ENCODE measurements at regions not wholly inside any gene's neighbourhood (a gene's known extent, or its start where the extent isn't known, plus 50 kb on each side); places are given as distances from the start of the nearest gene placed in this dataset.

DNA sequence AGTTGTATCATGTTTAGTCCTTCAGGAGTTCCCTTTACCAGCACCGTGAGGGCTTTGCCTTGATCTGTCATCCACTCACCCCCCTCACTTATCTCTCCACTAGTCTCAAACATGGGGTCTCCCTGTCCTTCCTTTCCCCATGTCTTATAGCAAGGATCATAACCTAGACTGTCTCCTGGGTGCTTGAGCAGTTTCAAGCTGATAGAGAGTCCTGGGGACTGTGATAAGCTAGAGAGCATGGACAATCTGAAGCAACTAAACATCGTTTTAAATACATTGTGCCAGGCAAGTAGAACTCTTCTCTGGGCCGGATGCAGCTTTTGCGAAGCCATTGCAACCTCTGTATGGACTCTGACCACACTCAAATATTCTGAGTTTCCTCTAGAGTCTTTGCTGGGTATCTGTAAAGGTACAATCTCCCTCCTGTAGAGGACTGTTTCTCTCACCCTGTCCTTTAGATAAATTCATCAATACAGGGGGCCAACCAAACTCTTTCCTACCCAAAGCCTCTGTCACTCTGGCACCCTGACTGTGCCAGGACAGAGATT, 684.6 kb upstream of the NR2F2 start:
- H3K9me2 ChIP-seq (ENCODE audit: low read depth, low read length) = no peaks in the 10 kb centered on the region
- H3K4me1 ChIP-seq (ENCODE audit: insufficient read depth, low read length, severe bottlenecking) = no peaks in the 10 kb centered on the region
- no peak overlapping the region for H3K9ac ChIP-seq (ENCODE audit: low read length)
- no peak overlapping the region for H2AFZ ChIP-seq (ENCODE audit: low read length)
- no peak overlapping the region for H3K4me3 ChIP-seq (ENCODE audit: low read depth, low read length, poor library complexity, severe bottlenecking)
- H3K36me3 ChIP-seq (ENCODE audit: insufficient read depth, low read length) = no peaks in the 10 kb centered on the region
- no peaks in the 10 kb centered on the region for H3K79me2 ChIP-seq (ENCODE audit: insufficient read depth, low read length)
- no peaks in the 10 kb centered on the region for H3K27me3 ChIP-seq (ENCODE audit: insufficient read depth, low read length)
- H3K9me3 ChIP-seq (ENCODE audit: low read length) = no peaks in the 10 kb centered on the region
- TF ChIP-seq EZH2 (IDR thresholded peaks at IDR 0.05; ENCODE audit: borderline replicate concordance, low read length) (no peak), CTCF (IDR thresholded peaks at IDR 0.05; ENCODE audit: low read length) (no peak)
- H3K4me2 ChIP-seq (ENCODE audit: low read length) = no peak overlapping the region
- no peaks in the 10 kb centered on the region for H3F3A ChIP-seq (ENCODE audit: insufficient read depth, low read length)
- no peak overlapping the region for H3K27ac ChIP-seq (ENCODE audit: low read depth, low read length, poor library complexity, severe bottlenecking)
- no peaks in the 10 kb centered on the region for H4K20me1 ChIP-seq (ENCODE audit: insufficient read depth, low read length)

DNA sequence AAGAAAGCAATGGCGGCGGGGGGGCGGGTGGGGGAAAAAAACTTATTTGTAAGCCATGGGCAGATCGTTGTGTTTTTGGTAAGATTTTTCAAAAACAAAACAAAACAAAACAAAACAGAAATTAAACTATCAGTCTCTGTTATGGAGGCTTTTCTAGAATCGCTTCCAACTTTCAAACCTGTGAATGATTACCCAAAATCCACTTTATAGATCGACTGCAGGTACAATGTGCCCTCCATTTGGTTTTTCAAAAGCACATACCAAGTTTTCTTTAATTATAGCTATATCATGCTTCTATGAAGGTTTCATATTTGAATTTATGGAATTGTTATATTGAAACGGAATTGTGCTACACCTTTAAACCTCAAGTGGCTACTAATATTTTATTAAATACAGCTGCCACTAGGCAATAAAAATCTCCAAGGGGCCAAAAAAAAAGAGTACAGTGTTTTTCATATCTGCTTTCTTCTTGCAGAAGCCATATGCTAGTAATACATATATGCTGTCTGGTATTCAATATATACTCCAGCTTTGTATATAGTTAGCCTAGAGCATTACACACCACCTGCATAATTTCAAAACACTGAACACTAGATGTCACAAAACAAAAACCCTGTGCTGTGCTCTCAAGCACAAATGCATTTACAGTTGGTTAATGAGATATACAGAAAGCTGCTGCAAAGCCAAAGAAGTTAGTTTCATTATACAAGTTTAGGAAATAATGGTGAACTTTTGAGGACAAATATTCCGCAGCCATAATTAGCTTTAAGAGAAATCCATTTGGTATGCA, 683.8 kb upstream of the NR2F2 start:
- H3K27me3 ChIP-seq (ENCODE audit: insufficient read depth, low read length) = no peaks in the 10 kb centered on the region
- H3K9me3 ChIP-seq (ENCODE audit: low read length) = no peaks in the 10 kb centered on the region
- no peaks in the 10 kb centered on the region for H3K36me3 ChIP-seq (ENCODE audit: insufficient read depth, low read length)
- no peak overlapping the region for H3K4me2 ChIP-seq (ENCODE audit: low read length)
- no peak overlapping the region for H2AFZ ChIP-seq (ENCODE audit: low read length)
- H3K9ac ChIP-seq (ENCODE audit: low read length) = no peak overlapping the region
- H3F3A ChIP-seq (ENCODE audit: insufficient read depth, low read length) = no peaks in the 10 kb centered on the region
- H4K20me1 ChIP-seq (ENCODE audit: insufficient read depth, low read length) = no peaks in the 10 kb centered on the region
- H3K27ac ChIP-seq (ENCODE audit: low read depth, low read length, poor library complexity, severe bottlenecking) = no peak overlapping the region
- no peak overlapping the region for H3K4me3 ChIP-seq (ENCODE audit: low read depth, low read length, poor library complexity, severe bottlenecking)
- no peak for TF ChIP-seq CTCF (IDR thresholded peaks at IDR 0.05; ENCODE audit: low read length)
- H3K9me2 ChIP-seq (ENCODE audit: low read depth, low read length) = no peaks in the 10 kb centered on the region
- H3K79me2 ChIP-seq (ENCODE audit: insufficient read depth, low read length) = no peaks in the 10 kb centered on the region
- H3K4me1 ChIP-seq (ENCODE audit: insufficient read depth, low read length, severe bottlenecking) = no peaks in the 10 kb centered on the region

GRCh38 chr15:95647531-95648277, 682.8 kb upstream of the NR2F2 start:
- H2AFZ ChIP-seq (ENCODE audit: low read length) = no peak overlapping the region
- H3K9me2 ChIP-seq (ENCODE audit: low read depth, low read length) = no peaks in the 10 kb centered on the region
- no peak overlapping the region for H3K4me2 ChIP-seq (ENCODE audit: low read length)
- no peaks in the 10 kb centered on the region for H3K27me3 ChIP-seq (ENCODE audit: insufficient read depth, low read length)
- TF ChIP-seq CTCF (IDR thresholded peaks at IDR 0.05; ENCODE audit: low read length) = no peak
- TF ChIP-seq EZH2 (IDR thresholded peaks at IDR 0.05; ENCODE audit: borderline replicate concordance, low read length) = no peak
- H4K20me1 ChIP-seq (ENCODE audit: insufficient read depth, low read length) = no peaks in the 10 kb centered on the region
- no peak overlapping the region for H3K9ac ChIP-seq (ENCODE audit: low read length)
- no peak overlapping the region for H3K27ac ChIP-seq (ENCODE audit: low read depth, low read length, poor library complexity, severe bottlenecking)
- H3K79me2 ChIP-seq (ENCODE audit: insufficient read depth, low read length) = no peaks in the 10 kb centered on the region
- no peaks in the 10 kb centered on the region for H3K9me3 ChIP-seq (ENCODE audit: low read length)
- H3K4me3 ChIP-seq (ENCODE audit: low read depth, low read length, poor library complexity, severe bottlenecking) = no peak overlapping the region
- no peaks in the 10 kb centered on the region for H3F3A ChIP-seq (ENCODE audit: insufficient read depth, low read length)
- no peaks in the 10 kb centered on the region for H3K36me3 ChIP-seq (ENCODE audit: insufficient read depth, low read length)
- no peaks in the 10 kb centered on the region for H3K4me1 ChIP-seq (ENCODE audit: insufficient read depth, low read length, severe bottlenecking)
